ENCODE measurements at regions not wholly inside any gene's neighbourhood (a gene's known extent, or its start where the extent isn't known, plus 50 kb on each side); places are given as distances from the start of the nearest gene placed in this dataset.

GRCh38 chr12:60259225-60259624, 663.4 kb downstream of the SLC16A7 start:
- Histone ChIP-seq H2AFZ (ENCODE audit: low read depth) (no peak overlapping the region), H3K4me1 (ENCODE audit: low read depth, poor library complexity, severe bottlenecking) (no peaks in the 10 kb centered on the region)

DNA sequence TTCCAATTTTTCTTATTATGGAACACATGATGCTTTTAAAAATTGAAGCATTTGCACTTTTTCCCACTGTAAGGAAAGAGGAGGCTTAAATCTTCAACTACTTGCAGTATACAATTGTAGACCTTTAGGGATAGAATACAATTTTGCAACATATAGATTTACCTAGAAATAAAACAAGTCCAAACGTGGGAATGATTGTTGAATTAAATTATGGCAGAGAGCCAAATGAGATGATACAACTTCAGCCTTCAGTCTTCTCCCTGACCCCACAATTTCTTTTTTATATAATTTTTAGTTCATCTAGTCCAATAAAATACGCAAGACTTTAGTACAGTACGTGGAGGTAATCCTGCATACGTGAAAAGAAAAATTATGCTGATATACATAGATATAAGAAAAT, 666.5 kb downstream of the SLC16A7 start:
- Histone ChIP-seq H2AFZ (ENCODE audit: low read depth) (no peak overlapping the region), H3K9ac (no peak overlapping the region), H3K27ac (no peak overlapping the region), H3K27me3 (ENCODE audit: insufficient read depth, low read depth) (no peaks in the 10 kb centered on the region), H3K4me2 (no peak overlapping the region), H3K79me2 (ENCODE audit: insufficient read depth, low read depth) (no peaks in the 10 kb centered on the region), H3K4me1 (ENCODE audit: low read depth, poor library complexity, severe bottlenecking) (no peaks in the 10 kb centered on the region), H4K20me1 (ENCODE audit: insufficient read depth) (no peaks in the 10 kb centered on the region), H3K36me3 (ENCODE audit: insufficient read depth) (no peaks in the 10 kb centered on the region), H3K4me3 (IDR thresholded peaks at IDR 0.05; ENCODE audit: insufficient read depth, low read depth, low read length) (no peak overlapping the region)
- TF ChIP-seq CTCF (conservative IDR thresholded peaks at IDR 0.05; ENCODE audit: low read depth, low read length): no peak

More at GRCh38 chr12:60259225-60259624, 663.4 kb downstream of the SLC16A7 start:
- Histone ChIP-seq H3K4me3 (IDR thresholded peaks at IDR 0.05; ENCODE audit: insufficient read depth, low read depth, low read length) (no peak overlapping the region), H4K20me1 (ENCODE audit: insufficient read depth) (no peaks in the 10 kb centered on the region), H3K4me2 (no peak overlapping the region), H3K79me2 (ENCODE audit: insufficient read depth, low read depth) (no peaks in the 10 kb centered on the region), H3K36me3 (ENCODE audit: insufficient read depth) (no peaks in the 10 kb centered on the region), H3K27me3 (ENCODE audit: insufficient read depth, low read depth) (no peaks in the 10 kb centered on the region), H3K27ac (no peak overlapping the region), H3K9ac (no peak overlapping the region)
- TF ChIP-seq CTCF (conservative IDR thresholded peaks at IDR 0.05; ENCODE audit: low read depth, low read length): no peak

DNA sequence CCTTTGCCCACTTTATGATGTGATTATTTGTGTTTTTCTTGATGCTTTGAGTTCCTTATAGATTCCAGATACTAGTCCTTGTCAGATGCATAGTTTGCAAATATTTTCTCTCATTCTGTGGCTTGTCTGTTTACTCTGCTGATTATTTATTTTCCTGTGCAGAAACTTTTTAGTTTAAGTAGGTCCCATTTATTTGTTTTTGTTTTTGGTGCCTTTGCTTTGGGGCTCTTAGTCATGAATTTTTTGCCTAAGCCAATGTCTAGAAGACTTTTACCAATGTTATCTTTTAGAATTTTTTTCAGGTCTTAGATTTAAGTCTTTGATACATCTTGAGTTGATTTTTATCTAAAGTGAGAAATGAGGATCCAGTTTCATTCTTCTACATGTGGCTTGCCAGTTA, 667.3 kb downstream of the SLC16A7 start:
- H3K79me2 ChIP-seq (ENCODE audit: insufficient read depth, low read depth): no peaks in the 10 kb centered on the region
- H3K27me3 ChIP-seq (ENCODE audit: insufficient read depth, low read depth): no peaks in the 10 kb centered on the region
- no peaks in the 10 kb centered on the region for H3K4me1 ChIP-seq (ENCODE audit: low read depth, poor library complexity, severe bottlenecking)
- H3K36me3 ChIP-seq (ENCODE audit: insufficient read depth): no peaks in the 10 kb centered on the region
- no peak overlapping the region for H3K4me2 ChIP-seq
- H3K9ac ChIP-seq: no peak overlapping the region
- H4K20me1 ChIP-seq (ENCODE audit: insufficient read depth): no peaks in the 10 kb centered on the region
- no peak overlapping the region for H3K4me3 ChIP-seq (IDR thresholded peaks at IDR 0.05; ENCODE audit: insufficient read depth, low read depth, low read length)
- no peak overlapping the region for H2AFZ ChIP-seq (ENCODE audit: low read depth)
- TF ChIP-seq CTCF (conservative IDR thresholded peaks at IDR 0.05; ENCODE audit: low read depth, low read length): no peak
- H3K27ac ChIP-seq: no peak overlapping the region

GRCh38 chr12:60263836-60264493, 668.1 kb downstream of the SLC16A7 start:
- no peaks in the 10 kb centered on the region for H3K79me2 ChIP-seq (ENCODE audit: insufficient read depth, low read depth)

More at GRCh38 chr12:60263836-60264493, 668.1 kb downstream of the SLC16A7 start:
- Histone ChIP-seq H4K20me1 (ENCODE audit: insufficient read depth) (no peaks in the 10 kb centered on the region), H3K4me3 (IDR thresholded peaks at IDR 0.05; ENCODE audit: insufficient read depth, low read depth, low read length) (no peak overlapping the region), H3K27me3 (ENCODE audit: insufficient read depth, low read depth) (no peaks in the 10 kb centered on the region), H2AFZ (ENCODE audit: low read depth) (no peak overlapping the region), H3K4me2 (no peak overlapping the region), H3K36me3 (ENCODE audit: insufficient read depth) (no peaks in the 10 kb centered on the region), H3K4me1 (ENCODE audit: low read depth, poor library complexity, severe bottlenecking) (no peaks in the 10 kb centered on the region), H3K27ac (no peak overlapping the region), H3K9ac (no peak overlapping the region)
- no peak for TF ChIP-seq CTCF (conservative IDR thresholded peaks at IDR 0.05; ENCODE audit: low read depth, low read length)
